GM23248 (cell line): ENCODE measurements at regions not wholly inside any gene's neighbourhood (a gene's known extent, or its start where the extent isn't known, plus 50 kb on each side); places are given as distances from the start of the nearest gene placed in this dataset.

Experiments used
- DNase-seq: peaks from one replicate; pipeline ENCODE4 v3.0.0-alpha.2; 2015
- H2AFZ ChIP-seq: fragments of 200-600 bp; sonication (generic); 2 replicates; pipeline ENCODE4 v1.6.1; 2016; ENCODE audit warnings: antibody characterized with exemption
- H3F3A ChIP-seq: fragments of 200-600 bp; sonication (generic); 2 replicates; pipeline ENCODE4 v1.6.1; 2016; ENCODE audit warnings: mild to moderate bottlenecking, antibody characterized with exemption, mixed run types; ENCODE audit not compliant: insufficient read depth
- H3K27ac ChIP-seq: fragments of 200-600 bp; sonication (generic); 2 replicates; pipeline ENCODE4 v1.5.1; 2016; ENCODE audit warnings: mild to moderate bottlenecking
- H3K27me3 ChIP-seq: fragments of 200-600 bp; sonication (generic); replicated peaks from 2 replicates; pipeline ENCODE4 v1.6.1; 2016; ENCODE audit warnings: mild to moderate bottlenecking; ENCODE audit not compliant: insufficient read depth
- H3K36me3 ChIP-seq: fragments of 200-600 bp; sonication (generic); 2 replicates; pipeline ENCODE4 v1.6.1; 2016; ENCODE audit warnings: low read depth, mild to moderate bottlenecking
- H3K4me1 ChIP-seq: fragments of 200-600 bp; sonication (generic); 2 replicates; pipeline ENCODE4 v1.6.1; 2016; ENCODE audit warnings: mild to moderate bottlenecking; ENCODE audit not compliant: insufficient read depth
- H3K4me2 ChIP-seq: fragments of 200-600 bp; sonication (generic); one replicate; pipeline ENCODE4 v1.6.1; 2016; ENCODE audit warnings: mild to moderate bottlenecking; ENCODE audit not compliant: unreplicated experiment
- H3K4me3 ChIP-seq: fragments of 200-600 bp; sonication (generic); 2 replicates; pipeline ENCODE4 v1.5.1; 2016; ENCODE audit warnings: mild to moderate bottlenecking
- H3K79me2 ChIP-seq: fragments of 200-600 bp; sonication (generic); 2 replicates; pipeline ENCODE4 v1.6.1; 2016; ENCODE audit warnings: mild to moderate bottlenecking; ENCODE audit not compliant: insufficient read depth
- H3K9ac ChIP-seq: fragments of 200-600 bp; sonication (generic); 2 replicates; pipeline ENCODE4 v1.6.1; 2016; ENCODE audit warnings: mild to moderate bottlenecking
- H3K9me2 ChIP-seq: fragments of 200-600 bp; sonication (generic); 2 replicates; pipeline ENCODE4 v1.6.1; 2016; ENCODE audit warnings: mixed run types, mild to moderate bottlenecking, moderate library complexity; ENCODE audit not compliant: insufficient read depth
- H3K9me3 ChIP-seq: fragments of 200-600 bp; sonication (generic); one replicate; pipeline ENCODE4 v1.6.1; 2017; ENCODE audit warnings: low read depth
- H4K20me1 ChIP-seq: fragments of 200-600 bp; sonication (generic); 2 replicates; pipeline ENCODE4 v1.6.0; 2016; ENCODE audit not compliant: insufficient read depth
- EZH2 ChIP-seq: fragments of 200-600 bp; sonication (generic); IDR thresholded peaks from 2 replicates; pipeline ENCODE4 v1.6.1; 2018; ENCODE audit warnings: antibody characterized with exemption, mild to moderate bottlenecking; ENCODE audit not compliant: insufficient read depth, poor library complexity, severe bottlenecking
- EZH2phosphoT487 ChIP-seq: fragments of 200-600 bp; sonication (generic); IDR thresholded peaks from 2 replicates; pipeline ENCODE4 v1.6.1; 2018; ENCODE audit warnings: antibody characterized with exemption, moderate library complexity, mild to moderate bottlenecking, low read depth; ENCODE audit not compliant: insufficient read depth
- WGBS, 2 experiments: methylation state at CpG; one replicate each; pipeline ENCODE4 v1.1.6; 2015 to 2017; ENCODE audit warnings: low lambda C conversion rate in 2 of 2, low coverage in 1 of 2; ENCODE audit errors: missing lambda C conversion rate in 2 of 2; 5-methylcytosine and 5-hydroxymethylcytosine counted together
- in situ Hi-C: fragments of 300-500 bp; cut with MboI; formaldehyde crosslinking; loops from 2 replicates; pipeline ENCODE4 v1.15.0; 2020

DNA sequence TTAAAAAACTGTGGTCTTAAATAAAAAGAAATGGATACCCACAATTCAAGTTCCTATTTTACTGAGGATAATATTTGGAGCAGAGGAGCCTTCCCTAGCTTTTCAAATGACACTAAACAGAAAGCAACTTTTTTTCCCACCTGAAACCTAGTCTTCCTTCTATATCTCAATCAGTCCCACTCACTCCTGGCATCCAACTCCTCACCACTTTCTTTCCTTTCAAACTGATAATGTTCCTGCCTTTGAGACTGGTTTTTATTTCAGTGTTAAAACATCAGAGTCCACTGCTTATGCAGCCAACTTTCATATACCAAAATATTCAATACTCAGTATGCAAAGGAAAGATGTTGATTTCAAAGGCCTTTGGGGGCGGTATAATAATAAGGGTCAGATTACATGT is 225.6 kb downstream of the GXYLT1 start:
- in situ Hi-C loops, result no loop called here
- no peaks in the 10 kb centered on the region for H4K20me1 ChIP-seq
- peaks cover 18% of the 10 kb centered on the region for H3K27me3 ChIP-seq
- no peaks in the 10 kb centered on the region for H3K4me1 ChIP-seq
- no peaks in the 10 kb centered on the region for H3K79me2 ChIP-seq
- no peaks in the 10 kb centered on the region for H3K36me3 ChIP-seq
- H2AFZ ChIP-seq, result no peak overlapping the region
- DNase-seq, result no peak
- H3K9me2 ChIP-seq, result no peaks in the 10 kb centered on the region
- no peak for TF ChIP-seq EZH2phosphoT487
- TF ChIP-seq EZH2, result no peak
- 93% methylated on average over 1 of the region's 1 CpG for WGBS, 2 experiments
- H3K4me3 ChIP-seq, result no peak overlapping the region
- H3K27ac ChIP-seq, result no peak overlapping the region
- no peak overlapping the region for H3K9ac ChIP-seq
- H3K9me3 ChIP-seq, result no peaks in the 10 kb centered on the region
- no peaks in the 10 kb centered on the region for H3F3A ChIP-seq
- H3K4me2 ChIP-seq, result no peak overlapping the region

DNA sequence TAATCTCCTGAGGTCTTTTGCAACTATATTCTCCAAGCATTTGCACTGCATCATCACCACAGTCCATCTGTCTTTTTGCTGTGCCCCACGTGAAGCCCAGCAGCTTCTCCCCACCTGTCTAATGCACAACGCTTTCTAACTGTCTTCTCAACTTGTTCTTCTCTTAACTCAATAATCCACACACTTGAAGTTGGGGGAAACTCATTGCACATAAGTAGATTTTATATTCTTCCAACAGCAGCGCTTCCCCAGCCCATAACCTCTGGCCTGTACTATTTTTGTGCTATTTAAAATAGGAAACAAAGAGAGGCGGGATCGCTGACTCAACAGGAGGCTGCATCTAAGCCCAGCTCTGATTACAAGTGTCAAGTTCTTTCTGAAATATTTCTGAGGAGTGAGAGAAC is 226.7 kb downstream of the GXYLT1 start:
- no peak overlapping the region for H3K4me3 ChIP-seq
- in situ Hi-C loops, result no loop called here
- H3K4me1 ChIP-seq, result no peaks in the 10 kb centered on the region
- H3K4me2 ChIP-seq, result no peak overlapping the region
- H2AFZ ChIP-seq, result no peak overlapping the region
- TF ChIP-seq EZH2, result no peak
- no peak for TF ChIP-seq EZH2phosphoT487
- no peaks in the 10 kb centered on the region for H3K36me3 ChIP-seq
- no peak for DNase-seq
- no peaks in the 10 kb centered on the region for H4K20me1 ChIP-seq
- H3F3A ChIP-seq, result no peaks in the 10 kb centered on the region
- WGBS, 2 experiments, result 42 to 50% methylated on average over 5 of the region's 5 CpGs
- H3K79me2 ChIP-seq, result no peaks in the 10 kb centered on the region
- no peak overlapping the region for H3K27ac ChIP-seq
- no peak overlapping the region for H3K9ac ChIP-seq
- peaks cover 18% of the 10 kb centered on the region for H3K27me3 ChIP-seq
- no peaks in the 10 kb centered on the region for H3K9me3 ChIP-seq
- no peaks in the 10 kb centered on the region for H3K9me2 ChIP-seq

DNA sequence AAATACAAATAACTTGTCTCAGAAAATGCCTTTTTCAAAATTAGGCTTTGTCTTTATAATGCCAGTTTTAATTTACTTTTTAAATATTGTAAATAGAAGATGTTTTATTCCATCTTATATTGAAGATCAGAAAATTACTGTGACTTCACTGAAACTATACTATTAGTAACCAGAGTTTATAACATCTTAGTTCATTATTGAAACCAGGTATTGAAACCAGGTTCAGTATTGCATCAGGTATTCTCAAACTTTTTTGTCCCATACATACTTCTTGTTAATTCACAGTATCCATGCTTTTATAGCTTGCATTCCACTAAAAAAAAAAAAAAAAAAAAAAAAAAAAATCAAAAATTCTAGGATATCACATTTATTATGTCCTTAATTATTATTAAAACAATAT is 227.5 kb downstream of the GXYLT1 start:
- DNase-seq, result no peak
- H2AFZ ChIP-seq, result no peak overlapping the region
- H3K4me1 ChIP-seq, result no peaks in the 10 kb centered on the region
- no peak overlapping the region for H3K4me3 ChIP-seq
- H3K27me3 ChIP-seq, result peaks cover 18% of the 10 kb centered on the region
- no peaks in the 10 kb centered on the region for H3F3A ChIP-seq
- no peaks in the 10 kb centered on the region for H3K9me2 ChIP-seq
- H3K9ac ChIP-seq, result no peak overlapping the region
- H3K79me2 ChIP-seq, result no peaks in the 10 kb centered on the region
- no peaks in the 10 kb centered on the region for H3K36me3 ChIP-seq
- no peaks in the 10 kb centered on the region for H4K20me1 ChIP-seq
- in situ Hi-C loops, result no loop called here
- H3K27ac ChIP-seq, result no peak overlapping the region
- TF ChIP-seq EZH2phosphoT487 (no peak), EZH2 (no peak)
- H3K9me3 ChIP-seq, result no peaks in the 10 kb centered on the region
- no peak overlapping the region for H3K4me2 ChIP-seq

DNA sequence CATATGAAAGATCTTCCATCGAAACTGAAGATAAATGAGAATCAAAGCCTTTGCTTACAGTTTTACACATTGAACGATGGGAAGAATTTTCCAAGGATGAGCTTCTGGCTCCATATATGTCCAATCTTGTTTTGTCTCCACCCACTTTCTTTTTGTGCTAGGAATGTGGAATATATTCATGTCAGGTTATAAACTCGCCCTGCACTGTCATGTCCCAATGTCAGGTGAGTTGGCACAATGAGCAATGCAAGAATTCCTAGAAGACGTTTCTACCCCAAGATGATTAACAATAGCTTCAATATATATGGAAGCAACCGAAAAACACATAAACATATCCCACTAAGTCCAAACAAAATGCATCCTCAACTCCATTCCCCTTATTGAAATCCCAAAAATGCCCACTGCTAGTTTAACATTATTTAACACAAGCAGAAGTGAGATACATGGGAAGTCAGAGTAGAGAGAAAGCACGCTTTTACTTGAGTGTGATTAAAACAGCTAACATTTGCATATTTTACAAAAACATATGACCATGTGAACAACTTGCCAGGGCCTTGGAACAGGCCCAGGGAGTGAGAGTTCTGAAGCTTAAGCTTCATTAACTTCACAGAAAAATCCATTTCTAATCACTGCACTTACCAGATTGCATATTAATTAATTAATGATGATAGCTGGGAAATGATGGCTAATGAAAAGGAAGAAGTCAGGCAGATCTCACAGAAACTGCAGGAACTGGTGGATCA is 233.9 kb downstream of the GXYLT1 start:
- no peaks in the 10 kb centered on the region for H3K9me3 ChIP-seq
- H3K4me3 ChIP-seq, result no peak overlapping the region
- no peaks in the 10 kb centered on the region for H3K4me1 ChIP-seq
- no peaks in the 10 kb centered on the region for H4K20me1 ChIP-seq
- no peak overlapping the region for H2AFZ ChIP-seq
- H3K9me2 ChIP-seq, result no peaks in the 10 kb centered on the region
- no peak overlapping the region for H3K9ac ChIP-seq
- H3K4me2 ChIP-seq, result no peak overlapping the region
- TF ChIP-seq EZH2phosphoT487 (no peak), EZH2 (no peak)
- 20 to 26% methylated on average over 6 of the region's 6 CpGs for WGBS, 2 experiments
- no peak for DNase-seq
- in situ Hi-C loops, result no loop called here
- no peaks in the 10 kb centered on the region for H3K36me3 ChIP-seq
- no peaks in the 10 kb centered on the region for H3F3A ChIP-seq
- H3K79me2 ChIP-seq, result no peaks in the 10 kb centered on the region
- H3K27ac ChIP-seq, result no peak overlapping the region
- no peaks in the 10 kb centered on the region for H3K27me3 ChIP-seq

DNA sequence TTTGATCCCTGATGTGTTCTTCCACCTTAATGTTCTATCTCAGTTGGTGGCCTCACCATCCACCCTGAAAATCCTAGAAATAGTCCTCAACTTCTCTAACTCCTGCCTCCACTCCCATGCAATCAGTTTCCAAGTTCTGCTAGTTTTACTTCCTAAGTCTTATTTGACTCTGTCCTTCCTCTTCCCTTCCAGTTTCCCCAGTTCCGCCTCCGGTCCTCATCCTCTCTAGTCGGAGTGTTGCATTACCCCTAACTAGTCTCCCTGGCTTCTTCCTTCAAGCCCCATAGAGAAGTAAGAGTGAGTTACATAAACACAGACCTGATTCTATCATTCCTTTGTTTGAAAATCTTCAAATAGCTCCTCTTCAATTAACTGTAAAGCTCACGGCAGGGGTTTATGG is 236.5 kb downstream of the GXYLT1 start:
- no peaks in the 10 kb centered on the region for H3K36me3 ChIP-seq
- H3K4me1 ChIP-seq, result no peaks in the 10 kb centered on the region
- H3K9me3 ChIP-seq, result no peaks in the 10 kb centered on the region
- H3K9ac ChIP-seq, result no peak overlapping the region
- H3K27ac ChIP-seq, result no peak overlapping the region
- H3F3A ChIP-seq, result no peaks in the 10 kb centered on the region
- no peak overlapping the region for H3K4me2 ChIP-seq
- no peaks in the 10 kb centered on the region for H3K27me3 ChIP-seq
- 71 to 80% methylated on average over 4 of the region's 4 CpGs for WGBS, 2 experiments
- H3K79me2 ChIP-seq, result no peaks in the 10 kb centered on the region
- in situ Hi-C loops, result no loop called here
- no peak for DNase-seq
- no peak overlapping the region for H3K4me3 ChIP-seq
- no peak for TF ChIP-seq EZH2phosphoT487
- no peak for TF ChIP-seq EZH2
- H2AFZ ChIP-seq, result no peak overlapping the region
- H3K9me2 ChIP-seq, result no peaks in the 10 kb centered on the region
- H4K20me1 ChIP-seq, result no peaks in the 10 kb centered on the region
